Activated CD4-positive, alpha-beta T cell treated with anti-CD3 and anti-CD28 coated beads, Interleukin-2, amount 10 ng/mL, durations not matched to agents 7 days and 5 days (primary cell): ENCODE measurements at regions not wholly inside any gene's neighbourhood (a gene's known extent, or its start where the extent isn't known, plus 50 kb on each side); places are given as distances from the start of the nearest gene placed in this dataset.

Experiments used
- CTCF ChIA-PET: fragments of 350-600 bp; sonication (Branson Sonifier 250); formaldehyde crosslinking; loops from one replicate; lab custom pipeline; 2021; ENCODE audit warnings: antibody characterized with exemption; lab: Charles Lee
- POLR2A ChIA-PET: fragments of 350-600 bp; sonication (Branson Sonifier 250); formaldehyde crosslinking; loops from one replicate; lab custom pipeline; 2021; ENCODE audit warnings: antibody characterized with exemption; lab: Charles Lee
- DNase-seq: peaks from one replicate; pipeline ENCODE4 v3.0.0-alpha.2; 2020
- H3K27ac Mint-ChIP-seq: one replicate; pipeline ENCODE4 v1.8.0; 2021; ENCODE audit warnings: mild to moderate bottlenecking, moderate library complexity, mixed read lengths
- H3K27me3 Mint-ChIP-seq: one replicate; pipeline ENCODE4 v1.8.0; 2021; ENCODE audit warnings: mixed read lengths
- H3K36me3 Mint-ChIP-seq: one replicate; pipeline ENCODE4 v1.8.0; 2021; ENCODE audit warnings: low read depth, mixed read lengths
- H3K4me1 Mint-ChIP-seq: one replicate; pipeline ENCODE4 v1.8.0; 2021; ENCODE audit warnings: mixed read lengths
- H3K4me3 Mint-ChIP-seq: one replicate; pipeline ENCODE4 v1.8.0; 2021; ENCODE audit warnings: mild to moderate bottlenecking, moderate library complexity, mixed read lengths
- H3K9me3 Mint-ChIP-seq: one replicate; pipeline ENCODE4 v1.8.0; 2021; ENCODE audit warnings: mixed read lengths

DNA sequence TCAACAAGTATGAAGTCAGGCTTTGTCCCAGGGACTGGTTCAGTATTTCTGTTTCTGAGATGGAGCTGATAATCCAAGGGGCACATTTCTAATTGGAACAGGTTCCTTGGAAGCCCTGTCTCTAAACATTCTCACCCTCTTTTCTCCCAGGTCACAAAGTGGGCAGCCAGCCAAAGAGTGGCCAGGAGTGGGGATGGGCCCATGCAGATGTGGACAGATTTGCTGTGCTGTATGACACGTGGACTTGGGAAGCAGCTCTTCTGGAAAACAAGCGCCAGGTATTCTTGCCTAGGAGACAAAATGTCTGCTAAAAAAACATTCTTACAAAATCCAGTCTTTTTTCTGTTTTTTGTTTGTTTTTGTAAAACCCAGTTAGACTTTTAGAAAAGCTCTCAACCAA, 140.2 kb downstream of the CD164 start:
- Mint-ChIP-seq H3K4me1 (peaks cover 24% of the 10 kb centered on the region), H3K27ac (no peak overlapping the region), H3K4me3 (no peak overlapping the region), H3K27me3 (no peaks in the 10 kb centered on the region), H3K36me3 (peaks cover 8% of the 10 kb centered on the region), H3K9me3 (peaks cover 9% of the 10 kb centered on the region)
- CTCF ChIA-PET, result no interaction called here
- POLR2A ChIA-PET, result interaction anchor here (0.6 kb wide), 1 partner anchor 125 kb away, joined by 3 read pairs; no protein-coding TSS in a partner anchor
- DNase-seq, result no peak

DNA sequence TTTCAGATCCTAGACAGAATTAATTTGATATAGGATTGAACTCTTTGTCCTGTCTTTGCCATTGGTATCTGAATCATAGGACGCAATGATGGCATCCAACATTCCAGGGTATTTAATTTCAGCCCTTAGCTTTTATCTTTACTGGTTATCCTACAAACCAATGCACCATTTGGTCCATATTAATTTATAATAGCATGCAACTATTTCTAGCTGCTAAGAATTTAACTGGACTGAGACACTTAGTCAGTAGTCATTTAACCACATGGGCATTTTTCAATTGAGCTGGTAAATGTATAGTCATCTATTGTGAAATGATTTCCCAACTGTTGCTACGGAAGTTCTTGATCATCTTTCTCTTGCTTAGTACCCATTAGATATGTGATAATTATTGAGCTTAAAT, 141.1 kb downstream of the CD164 start:
- no peak for DNase-seq
- H3K27me3 Mint-ChIP-seq, result no peaks in the 10 kb centered on the region
- peaks cover 10% of the 10 kb centered on the region for H3K9me3 Mint-ChIP-seq
- ChIA-PET CTCF (interaction anchor here (0.6 kb wide), 1 partner anchor 690 kb away, joined by 3 read pairs; no protein-coding TSS in a partner anchor), POLR2A (no interaction called here)
- H3K4me1 Mint-ChIP-seq, result peaks cover 32% of the 10 kb centered on the region
- no peak overlapping the region for H3K27ac Mint-ChIP-seq
- H3K36me3 Mint-ChIP-seq, result peaks cover 9% of the 10 kb centered on the region
- H3K4me3 Mint-ChIP-seq, result no peak overlapping the region

DNA sequence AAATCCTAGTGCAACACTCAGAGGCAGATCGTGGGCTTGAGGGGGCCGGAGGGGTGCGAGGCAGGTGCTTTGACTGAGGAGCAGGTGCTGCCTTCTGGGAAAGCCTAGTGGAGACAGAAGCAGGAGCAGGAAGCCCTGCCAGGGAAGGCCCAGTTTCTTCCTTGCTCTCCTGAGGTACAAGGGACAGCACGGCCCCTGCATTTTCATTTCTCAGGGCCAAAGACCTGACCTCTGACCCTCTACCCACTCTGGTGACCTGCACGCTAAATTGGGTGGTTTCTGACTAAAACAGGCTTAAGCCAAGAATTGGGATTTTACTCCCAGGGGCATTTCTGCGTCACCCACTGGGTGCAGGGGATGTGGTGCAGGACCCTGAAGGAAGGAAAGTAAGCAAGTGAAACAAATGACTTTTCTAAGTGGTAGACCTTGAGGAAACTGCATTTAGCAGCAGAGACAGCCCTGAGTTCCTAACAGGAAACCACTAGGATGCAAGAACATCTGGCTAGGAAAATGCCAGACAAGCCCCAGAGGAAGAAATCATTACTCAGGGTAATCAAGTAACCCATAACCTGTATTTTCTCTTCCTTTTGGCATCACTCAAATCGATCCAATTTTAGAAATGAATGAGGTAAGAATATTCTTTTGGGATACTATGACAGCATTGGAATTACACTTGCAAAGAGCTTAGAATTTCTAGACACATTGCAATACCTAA, 141.7 kb downstream of the CD164 start:
- Mint-ChIP-seq H3K4me3 (no peak overlapping the region), H3K27me3 (no peaks in the 10 kb centered on the region), H3K9me3 (peaks cover 10% of the 10 kb centered on the region), H3K36me3 (peaks cover 9% of the 10 kb centered on the region), H3K4me1 (peaks cover 36% of the 10 kb centered on the region), H3K27ac (no peak overlapping the region)
- DNase-seq, result no peak
- ChIA-PET POLR2A (no interaction called here), CTCF (no interaction called here)

DNA sequence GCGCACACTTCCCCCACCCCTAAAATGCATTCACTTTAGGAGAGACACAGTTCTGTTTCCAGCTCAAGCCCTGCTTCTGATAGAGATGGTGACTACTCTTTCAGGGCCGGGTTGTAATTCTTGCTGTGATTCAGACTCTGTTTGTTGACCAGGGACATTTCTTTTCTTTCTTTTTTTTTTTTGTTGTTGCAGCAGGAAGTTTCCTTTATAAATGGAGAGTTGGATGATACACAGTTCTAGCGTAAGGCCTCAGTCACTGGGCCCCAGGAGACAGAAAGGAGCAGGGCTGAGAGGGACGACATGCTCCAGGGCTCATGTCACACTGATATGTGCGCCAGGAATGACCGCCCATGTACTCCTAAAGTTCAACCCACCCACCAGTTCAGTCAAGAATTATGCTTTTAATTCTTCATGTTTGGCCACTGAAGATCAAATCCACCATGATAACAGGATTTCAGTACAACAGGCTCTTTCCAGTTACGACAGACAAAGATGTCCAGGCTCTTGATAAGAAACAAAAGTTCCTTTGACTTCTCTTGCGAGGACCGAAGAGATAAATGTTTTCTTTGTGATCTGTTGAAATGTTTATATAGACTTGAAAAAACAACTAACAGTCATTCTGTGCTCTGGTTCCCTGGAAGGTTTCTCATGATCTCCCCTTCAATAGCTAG, 142.5 kb downstream of the CD164 start:
- no peak for DNase-seq
- ChIA-PET CTCF (interaction anchor here (0.6 to 0.7 kb wide), 2 partner anchors 233 to 457 kb away, joined by 3 to 4 read pairs; no protein-coding TSS in a partner anchor), POLR2A (no interaction called here)
- Mint-ChIP-seq H3K27me3 (no peaks in the 10 kb centered on the region), H3K27ac (no peak overlapping the region), H3K36me3 (peaks cover 9% of the 10 kb centered on the region), H3K4me3 (no peak overlapping the region), H3K9me3 (peaks cover 10% of the 10 kb centered on the region), H3K4me1 (peaks cover 37% of the 10 kb centered on the region)

DNA sequence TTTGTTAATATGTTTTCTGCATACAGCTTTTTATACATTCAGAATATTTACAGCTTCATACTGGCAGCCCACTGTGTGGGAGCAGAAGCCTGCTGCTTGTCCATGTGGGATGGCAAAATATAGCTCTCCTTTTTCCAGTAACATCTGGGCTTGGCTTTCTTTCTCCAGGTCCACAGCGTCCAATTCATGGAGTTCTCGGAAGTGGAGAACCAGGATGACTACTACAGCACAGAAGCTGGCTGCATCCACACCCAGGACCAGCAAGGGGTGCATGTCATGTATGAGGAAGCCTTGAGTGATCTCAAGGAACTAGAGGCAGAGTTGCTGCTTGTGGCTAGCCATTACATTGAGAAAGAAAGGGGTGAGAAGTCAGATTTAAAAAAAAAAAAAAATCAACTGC, 143.1 kb downstream of the CD164 start:
- DNase-seq, result no peak
- Mint-ChIP-seq H3K27ac (no peak overlapping the region), H3K9me3 (peaks cover 11% of the 10 kb centered on the region), H3K36me3 (peaks cover 9% of the 10 kb centered on the region), H3K4me3 (no peak overlapping the region), H3K27me3 (no peaks in the 10 kb centered on the region), H3K4me1 (peaks cover 31% of the 10 kb centered on the region)
- CTCF ChIA-PET, result interaction anchor here (0.6 to 0.7 kb wide), 3 partner anchors 234 to 740 kb away, joined by 3 to 4 read pairs (median 3); no protein-coding TSS in a partner anchor
- POLR2A ChIA-PET, result no interaction called here

DNA sequence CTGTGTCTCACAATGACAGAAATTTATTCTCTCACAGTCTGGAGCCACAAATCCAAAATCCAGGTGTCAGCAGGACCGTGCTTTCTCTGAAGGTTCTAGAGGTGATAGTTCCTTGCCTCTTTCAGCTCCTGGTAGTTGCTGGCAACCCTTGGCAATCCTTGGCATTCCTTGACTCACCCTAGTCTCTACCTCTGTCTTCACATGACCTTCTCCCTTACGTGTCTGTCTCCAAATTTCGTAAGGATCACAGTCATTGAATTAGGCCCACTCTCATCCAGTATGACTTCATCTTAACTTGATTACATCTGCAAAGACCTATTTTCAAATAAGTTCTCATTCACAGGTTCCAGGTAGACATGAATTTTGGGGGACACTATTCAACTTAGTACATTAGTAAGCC, 143.1 kb downstream of the CEP57L1 start:
- ChIA-PET CTCF (interaction anchor here (0.6 kb wide), 1 partner anchor 739 kb away, joined by 3 read pairs; no protein-coding TSS in a partner anchor), POLR2A (no interaction called here)
- Mint-ChIP-seq H3K27me3 (no peaks in the 10 kb centered on the region), H3K9me3 (peaks cover 11% of the 10 kb centered on the region), H3K27ac (no peak overlapping the region), H3K4me3 (no peak overlapping the region), H3K4me1 (peaks cover 23% of the 10 kb centered on the region), H3K36me3 (peaks cover 9% of the 10 kb centered on the region)
- no peak for DNase-seq

DNA sequence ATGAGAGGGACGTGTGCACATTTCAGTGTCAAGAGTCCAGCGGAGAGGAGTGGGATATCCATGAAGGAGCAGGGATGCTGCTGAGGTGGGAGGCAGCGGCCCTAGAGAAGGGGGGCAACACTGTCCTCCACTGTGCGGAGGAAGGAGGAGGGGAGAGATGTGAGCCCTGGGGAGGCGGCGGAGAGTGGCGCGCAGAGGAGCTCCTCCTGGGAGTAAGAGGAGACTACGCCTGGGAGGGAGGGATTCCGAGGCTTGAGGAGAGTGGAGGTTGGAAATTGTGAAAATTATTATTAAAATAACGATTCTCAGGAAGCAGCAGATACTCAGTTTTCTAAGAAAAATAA, 142.7 kb downstream of the CEP57L1 start:
- Mint-ChIP-seq H3K27me3 (no peaks in the 10 kb centered on the region), H3K4me1 (peaks cover 22% of the 10 kb centered on the region), H3K27ac (peak overlapping the region; percentile 71), H3K36me3 (peaks cover 9% of the 10 kb centered on the region), H3K9me3 (peaks cover 11% of the 10 kb centered on the region), H3K4me3 (no peak overlapping the region)
- ChIA-PET POLR2A (no interaction called here), CTCF (no interaction called here)
- no peak for DNase-seq

DNA sequence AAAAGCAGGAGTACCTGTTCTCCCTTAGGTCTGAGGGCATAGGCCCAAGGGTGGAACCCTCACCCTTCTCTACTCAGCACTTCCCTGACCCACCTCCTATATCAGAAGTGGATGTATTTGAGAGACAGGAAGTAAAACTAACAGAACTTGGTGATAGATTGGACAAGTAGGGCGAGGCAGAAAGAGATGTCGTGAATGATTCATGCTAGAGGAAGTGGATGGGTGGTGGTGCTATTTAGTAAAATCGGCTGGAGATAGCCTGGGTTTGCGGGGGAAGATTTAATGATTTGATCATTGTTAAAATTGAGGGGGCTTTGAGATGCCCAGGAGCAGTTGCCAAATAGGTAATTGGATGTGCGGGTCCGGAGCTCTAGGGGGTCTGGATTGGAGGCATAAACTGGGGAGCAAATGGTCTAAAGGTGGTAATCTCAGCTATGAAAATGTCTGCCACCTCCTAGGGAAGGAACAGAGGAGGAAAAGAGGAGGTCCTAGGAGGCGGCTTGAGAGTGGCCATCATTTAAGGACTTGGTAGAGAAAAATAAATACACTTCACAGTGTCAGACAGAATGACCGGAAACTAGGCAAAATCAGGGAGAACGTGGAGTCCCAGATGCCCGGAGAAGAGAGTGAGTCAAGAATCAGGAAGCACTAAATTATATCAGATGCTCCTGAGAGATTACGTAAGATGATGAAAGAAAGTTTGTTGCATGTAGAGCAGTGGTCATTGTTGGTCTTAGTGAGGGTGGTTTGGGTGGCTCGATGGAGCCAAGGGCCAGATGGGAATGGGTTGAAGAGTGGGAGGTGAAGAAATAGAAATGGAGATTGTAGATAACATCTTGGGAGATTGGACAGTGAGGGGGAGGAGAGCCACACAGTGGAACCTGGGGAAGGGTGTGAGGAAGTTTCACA, 142.0 kb downstream of the CEP57L1 start:
- peak overlapping the region; percentile 71 for H3K27ac Mint-ChIP-seq
- DNase-seq, result peak; percentile 18
- peaks cover 22% of the 10 kb centered on the region for H3K4me1 Mint-ChIP-seq
- ChIA-PET CTCF (interaction anchor here (0.9 kb wide), 1 partner anchor 13 kb away, joined by 3 read pairs; no protein-coding TSS in a partner anchor), POLR2A (no interaction called here)
- H3K4me3 Mint-ChIP-seq, result no peak overlapping the region
- peaks cover 9% of the 10 kb centered on the region for H3K36me3 Mint-ChIP-seq
- H3K9me3 Mint-ChIP-seq, result peaks cover 11% of the 10 kb centered on the region
- H3K27me3 Mint-ChIP-seq, result no peaks in the 10 kb centered on the region

DNA sequence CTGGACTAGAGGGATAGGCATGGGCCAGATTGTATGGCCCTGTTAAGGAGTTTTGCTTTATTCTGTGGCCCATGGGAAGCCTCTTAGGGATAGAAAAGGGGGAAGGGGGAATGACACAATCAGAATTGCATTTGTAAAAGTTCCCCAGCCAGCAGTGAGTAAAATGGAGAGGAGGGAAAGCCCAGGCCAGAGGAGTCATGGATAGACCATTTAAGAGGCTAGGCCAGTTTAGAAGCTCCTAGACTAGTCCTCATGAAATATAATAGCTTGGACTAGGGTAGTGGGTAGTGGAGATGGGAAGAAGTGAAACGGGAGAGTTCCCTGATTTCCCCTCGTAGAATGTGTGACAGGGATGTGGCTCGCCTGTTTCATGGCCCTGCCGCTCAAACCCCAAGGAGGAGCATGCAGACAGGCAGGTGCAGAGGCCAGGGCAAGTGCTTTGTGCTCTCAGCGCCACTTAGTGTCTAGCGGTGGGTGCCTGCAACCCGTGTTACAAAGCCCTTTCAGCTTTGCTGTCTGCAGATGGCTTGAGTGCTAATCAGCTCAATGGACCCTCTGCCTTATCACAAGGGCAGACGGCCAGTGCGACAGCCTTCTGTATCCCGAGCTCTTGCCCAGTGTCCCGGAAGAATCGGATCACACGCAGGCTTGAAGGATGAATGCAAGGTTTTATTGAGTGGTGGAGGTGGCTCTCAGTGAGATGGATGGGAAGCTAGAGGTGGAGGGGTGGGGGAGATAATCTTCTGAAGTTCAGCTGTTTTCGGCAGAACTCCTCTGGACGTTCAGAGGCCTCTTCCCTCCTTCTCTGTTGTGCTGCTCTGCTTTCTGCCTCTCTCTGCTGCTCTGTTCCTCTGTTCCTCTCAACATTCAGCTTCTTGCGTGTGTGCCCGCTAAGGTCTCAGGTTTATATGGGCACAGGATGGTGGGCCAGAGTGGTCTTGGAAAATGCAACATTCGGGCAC, 141.1 kb downstream of the CEP57L1 start:
- peak; percentile 40 for DNase-seq
- H3K27ac Mint-ChIP-seq, result peak overlapping the region; percentile 71
- no peaks in the 10 kb centered on the region for H3K27me3 Mint-ChIP-seq
- H3K4me3 Mint-ChIP-seq, result no peak overlapping the region
- peaks cover 9% of the 10 kb centered on the region for H3K36me3 Mint-ChIP-seq
- peaks cover 22% of the 10 kb centered on the region for H3K4me1 Mint-ChIP-seq
- POLR2A ChIA-PET, result interaction anchor here (0.6 to 0.8 kb wide), 2 partner anchors 42 to 217 kb away, joined by 4 read pairs; no protein-coding TSS in a partner anchor
- CTCF ChIA-PET, result interaction anchor here (0.9 kb wide), 1 partner anchor 12 kb away, joined by 3 read pairs; no protein-coding TSS in a partner anchor
- H3K9me3 Mint-ChIP-seq, result peaks cover 11% of the 10 kb centered on the region

DNA sequence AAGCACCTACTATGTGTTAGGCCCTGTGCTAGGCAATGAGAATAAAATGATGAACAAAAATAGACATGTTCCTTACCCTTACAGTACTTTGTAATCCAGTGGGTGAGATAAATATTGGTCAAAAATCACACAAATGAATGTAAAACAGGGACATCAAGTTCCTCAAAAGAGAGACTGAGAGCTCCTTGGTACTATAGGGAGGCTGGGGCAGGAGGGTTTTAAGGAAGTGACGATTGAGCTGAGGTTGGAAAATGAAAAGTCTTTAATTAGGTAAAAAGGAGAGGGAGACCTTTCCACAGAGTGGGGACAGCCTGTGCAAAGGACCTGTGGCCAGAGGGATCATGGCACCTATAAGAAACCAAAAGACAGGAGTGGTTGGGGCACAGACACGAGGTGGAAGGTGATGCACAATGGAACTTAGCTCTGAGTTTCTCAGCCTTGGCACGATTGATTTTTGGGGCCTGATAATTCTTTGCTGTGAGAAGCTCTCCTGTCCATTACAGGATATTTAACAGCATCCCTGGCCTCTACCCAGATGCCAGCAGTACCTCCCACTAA, 140.3 kb downstream of the CEP57L1 start:
- Mint-ChIP-seq H3K27ac (no peak overlapping the region), H3K27me3 (no peaks in the 10 kb centered on the region), H3K36me3 (peaks cover 9% of the 10 kb centered on the region), H3K9me3 (peaks cover 11% of the 10 kb centered on the region), H3K4me3 (no peak overlapping the region), H3K4me1 (peaks cover 22% of the 10 kb centered on the region)
- no peak for DNase-seq
- ChIA-PET POLR2A (interaction anchor here (0.6 kb wide), 1 partner anchor 41 kb away, joined by 4 read pairs; no protein-coding TSS in a partner anchor), CTCF (no interaction called here)

DNA sequence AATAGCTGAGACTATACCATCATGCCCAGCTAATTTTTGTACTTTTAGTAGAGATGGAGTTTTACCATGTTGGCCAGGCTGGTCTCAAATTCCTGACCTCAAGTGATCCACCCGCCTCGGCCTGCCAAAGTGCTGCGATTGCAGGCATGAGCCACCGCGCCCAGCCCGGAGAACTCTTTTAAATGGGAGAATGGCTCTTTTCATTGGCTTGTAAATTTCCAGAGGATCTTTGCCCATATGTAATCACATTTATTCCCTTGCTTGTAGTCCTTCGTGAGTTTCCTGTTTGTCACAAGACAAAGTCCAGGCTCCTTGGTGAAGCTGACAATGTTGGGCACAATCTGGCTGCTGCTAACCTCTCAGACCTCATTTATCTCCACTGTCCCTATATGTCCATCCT, 135.1 kb downstream of the CEP57L1 start:
- no peaks in the 10 kb centered on the region for H3K36me3 Mint-ChIP-seq
- H3K27me3 Mint-ChIP-seq, result peaks cover 2% of the 10 kb centered on the region
- CTCF ChIA-PET, result interaction anchor here (1.6 kb wide), 1 partner anchor 10 kb away, joined by 5 read pairs; no protein-coding TSS in a partner anchor
- no peak for DNase-seq
- POLR2A ChIA-PET, result no interaction called here
- peaks cover 4% of the 10 kb centered on the region for H3K9me3 Mint-ChIP-seq
- H3K4me1 Mint-ChIP-seq, result peaks cover under 1% of the 10 kb centered on the region
- H3K4me3 Mint-ChIP-seq, result no peak overlapping the region
- H3K27ac Mint-ChIP-seq, result no peak overlapping the region
